GM18870 (cell line): ENCODE measurements at regions not wholly inside any gene's neighbourhood (a gene's known extent, or its start where the extent isn't known, plus 50 kb on each side); places are given as distances from the start of the nearest gene placed in this dataset.

ENCODE experiments used
- ATAC-seq: cut with Tn5 transposase; IDR thresholded peaks from one replicate; pipeline ENCODE4 v1.9.1; 2021; ENCODE audit warnings: moderate library complexity; ENCODE audit not compliant: unreplicated experiment

DNA sequence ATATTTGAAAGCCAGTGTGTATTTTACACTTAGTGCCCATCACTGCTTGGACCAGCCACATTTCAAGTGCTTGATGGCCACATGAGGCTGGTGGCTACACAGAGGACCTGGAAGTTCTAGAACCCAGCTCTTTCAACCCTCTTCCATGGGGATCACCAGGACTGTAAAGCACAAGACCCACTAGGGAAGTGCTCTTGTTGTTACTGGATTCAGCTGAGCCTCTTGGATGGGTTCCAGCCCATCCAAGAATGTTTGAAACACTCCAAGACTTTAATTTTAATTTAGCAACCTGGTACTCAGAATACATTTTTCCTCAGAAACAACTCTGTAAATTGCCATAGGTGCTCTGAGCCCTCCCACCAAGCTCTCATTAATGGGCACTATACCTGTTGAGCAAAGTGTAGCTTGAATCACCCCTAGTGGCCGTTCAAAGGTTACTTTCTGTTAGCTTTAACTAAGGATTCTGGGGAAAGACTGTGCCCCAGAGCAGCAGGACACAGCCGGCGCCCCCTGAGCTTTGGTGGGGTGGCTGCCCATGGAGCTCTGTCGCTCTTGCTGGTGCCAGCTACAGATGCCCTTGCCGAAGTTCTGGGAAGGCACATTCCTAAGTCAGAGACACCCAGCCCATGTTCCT is 212.4 kb downstream of the HSD17B3 start:
- ATAC-seq: no peak

DNA sequence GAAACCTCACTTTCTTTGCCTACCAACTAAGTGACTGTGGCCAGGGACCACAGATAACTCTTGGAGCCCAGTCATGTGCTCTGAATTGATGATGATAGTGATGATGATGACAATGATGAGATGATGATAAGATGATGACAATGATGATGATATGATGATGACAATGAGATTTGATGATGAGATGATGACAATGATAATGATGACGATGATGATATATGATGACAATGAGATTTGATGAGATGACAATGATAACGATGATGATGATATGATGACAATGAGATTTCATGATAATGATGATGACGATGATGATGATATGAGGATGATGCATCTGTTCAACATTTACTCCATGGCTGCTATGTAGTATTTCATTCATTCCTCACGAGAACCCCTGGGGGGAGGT is 213.0 kb downstream of the ERCC6L2 start:
- ATAC-seq: no peak

DNA sequence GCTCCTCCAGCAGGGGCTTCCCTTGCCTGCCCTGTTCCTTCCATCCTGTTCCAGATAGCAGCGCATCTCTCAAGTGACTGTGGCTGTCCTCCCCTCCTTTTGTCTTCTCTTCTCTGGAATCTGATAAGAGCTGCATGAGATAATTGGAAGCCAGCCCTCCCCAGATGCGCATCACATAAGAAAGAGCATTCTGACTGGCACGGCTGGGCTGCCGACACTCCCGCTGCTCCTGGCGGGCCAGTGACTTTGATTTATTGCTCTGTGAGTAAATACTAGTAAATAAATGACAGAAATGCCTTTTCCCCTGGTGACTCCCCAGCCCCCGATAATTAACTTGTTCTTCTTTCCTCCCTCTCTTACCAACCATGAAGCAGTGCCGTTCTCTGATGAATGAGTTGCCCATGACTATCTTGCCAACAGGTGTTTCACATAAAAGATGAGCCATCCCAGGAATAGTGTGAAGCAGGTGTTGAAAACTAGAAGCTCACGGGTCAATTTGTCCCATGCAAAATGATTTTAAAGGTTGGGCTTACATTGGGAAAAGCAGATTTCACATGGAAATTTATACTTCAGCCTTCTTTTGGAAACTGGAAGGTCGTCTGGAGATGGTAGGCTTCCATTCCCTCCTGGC is 212.3 kb downstream of the ERCC6L2 start:
- ATAC-seq: no peak

DNA sequence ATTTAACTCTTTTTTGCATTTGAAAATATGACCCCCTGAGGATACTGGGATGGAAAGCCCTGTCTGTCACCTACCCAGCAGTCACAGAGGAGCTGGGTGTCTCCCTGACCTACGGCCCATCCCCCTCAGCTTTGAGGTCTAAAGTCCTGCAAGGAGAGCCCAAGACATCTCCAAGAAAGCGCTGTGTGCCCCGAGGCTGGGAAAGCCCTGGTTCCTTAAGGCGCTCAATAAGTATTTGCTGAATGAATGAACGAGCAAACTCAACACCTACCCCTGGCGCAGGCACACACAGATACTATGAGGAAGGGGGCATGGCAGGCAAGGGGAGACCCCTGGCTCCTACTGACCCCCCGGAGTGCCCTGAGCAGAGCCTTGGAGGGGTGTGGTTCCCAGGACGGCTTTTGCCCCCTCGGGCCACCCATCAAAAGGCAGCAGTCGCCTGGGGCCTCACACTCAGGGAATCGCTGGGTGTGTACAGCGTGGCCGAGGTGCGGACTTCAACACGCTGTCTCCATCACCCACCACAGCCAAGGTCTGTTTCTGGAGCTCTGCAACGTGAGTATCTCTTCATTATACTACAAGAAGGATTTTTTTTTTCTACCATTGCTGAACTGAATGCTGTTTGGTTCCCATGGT is 211.6 kb downstream of the ERCC6L2 start:
- no peak for ATAC-seq

DNA sequence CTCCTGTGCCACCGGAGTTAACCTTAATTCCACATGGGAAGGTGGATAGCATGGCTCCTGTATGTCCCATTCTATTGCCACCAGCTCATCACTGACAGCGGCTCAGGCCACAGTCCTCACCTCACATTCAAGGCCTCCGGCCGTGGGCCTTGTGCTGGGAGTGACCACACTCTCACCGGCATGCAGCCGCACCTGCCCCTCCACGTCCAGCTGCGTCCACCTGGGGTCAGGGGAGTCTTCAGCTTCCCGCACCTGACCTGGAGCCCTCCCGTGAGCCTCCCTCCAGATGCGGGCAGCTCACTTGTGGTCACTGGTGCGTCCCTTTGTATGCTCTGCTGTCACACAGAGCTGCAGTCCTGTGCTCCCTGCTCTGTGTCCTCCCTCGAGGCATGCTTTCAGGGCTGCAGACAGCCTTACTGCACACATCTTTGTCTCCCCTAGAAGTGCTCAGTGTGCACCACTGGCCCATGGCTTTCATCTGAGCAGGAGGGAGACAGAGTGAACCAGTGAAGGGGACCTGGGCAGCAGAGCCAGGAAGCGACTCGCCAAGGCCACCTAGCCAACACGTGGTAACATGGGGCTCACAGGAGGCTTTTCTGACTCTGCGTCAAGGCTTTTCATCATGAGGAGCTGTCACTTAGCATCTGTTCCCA is 210.1 kb downstream of the ERCC6L2 start:
- no peak for ATAC-seq

DNA sequence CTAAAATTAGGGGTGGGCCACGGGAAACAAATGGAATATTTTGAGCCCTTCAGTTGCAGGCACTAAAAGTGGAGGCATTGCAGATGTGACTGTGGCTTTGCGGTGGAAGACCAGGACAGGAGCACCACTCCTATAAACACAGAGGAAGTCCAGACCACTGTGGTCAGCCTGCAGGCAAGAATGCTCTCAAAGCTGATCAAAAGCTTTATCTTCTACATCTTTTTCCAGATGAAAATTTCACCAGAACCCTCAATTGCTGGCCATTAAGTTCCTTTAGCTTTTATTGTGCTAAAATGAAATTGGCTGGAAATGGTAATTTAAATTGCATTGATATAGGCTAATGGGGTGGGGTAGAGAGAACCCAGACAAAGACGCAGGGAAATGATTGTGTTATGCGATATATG is 208.8 kb downstream of the ERCC6L2 start:
- ATAC-seq: no peak

DNA sequence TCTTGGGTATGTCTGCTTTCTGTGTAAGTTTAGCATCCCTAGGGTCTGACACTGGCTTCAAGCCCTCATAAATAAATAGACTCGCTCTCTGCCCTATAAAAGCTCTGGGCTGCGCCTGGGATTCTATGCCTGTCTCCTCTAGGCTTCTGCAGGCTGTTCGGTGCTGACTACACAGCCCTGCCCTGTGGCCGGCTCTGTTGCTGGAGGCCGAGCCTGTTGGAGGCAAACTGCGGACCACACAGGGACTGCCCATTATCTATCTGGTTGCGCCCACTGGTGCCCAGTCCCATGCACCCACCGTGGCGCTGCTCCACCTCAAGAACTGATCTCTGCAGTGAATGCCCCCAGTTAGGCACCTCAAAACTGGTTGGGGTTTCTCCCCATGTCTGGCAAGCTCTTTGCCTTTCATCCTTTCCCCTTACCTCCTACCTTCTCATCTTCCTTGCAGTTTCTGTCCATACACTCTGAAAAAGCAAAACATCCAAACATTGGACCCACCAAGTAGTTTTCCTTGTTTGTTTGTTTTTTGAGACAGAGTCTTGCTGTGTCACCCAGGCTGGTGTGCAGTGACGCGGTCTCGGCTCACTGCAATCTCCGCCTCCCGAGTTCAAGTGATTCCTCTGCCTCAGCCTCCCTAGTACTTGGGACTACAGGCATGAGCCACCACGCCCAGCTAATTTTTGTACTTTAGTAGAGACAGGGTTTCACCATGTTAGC is 207.2 kb downstream of the ERCC6L2 start:
- ATAC-seq: no peak

DNA sequence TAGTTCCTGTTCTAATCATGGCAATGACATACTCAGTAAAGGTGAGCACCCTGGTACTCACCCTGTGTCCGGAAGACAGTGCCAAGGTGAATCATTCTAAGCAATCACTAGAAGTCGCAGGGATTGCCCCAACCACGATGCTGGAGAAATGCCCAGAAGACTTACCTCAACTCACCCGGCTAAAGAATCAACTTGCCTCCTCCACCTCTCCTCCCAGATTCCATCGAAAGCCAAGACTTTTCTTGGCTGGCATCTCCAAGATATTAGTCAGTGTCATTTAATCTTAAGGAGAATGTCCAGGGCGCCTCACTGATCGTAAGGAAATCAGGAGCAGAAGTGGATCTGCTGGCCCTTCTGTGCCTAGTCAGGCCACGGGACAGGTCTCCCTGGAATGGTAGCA is 204.9 kb downstream of the ERCC6L2 start:
- no peak for ATAC-seq

DNA sequence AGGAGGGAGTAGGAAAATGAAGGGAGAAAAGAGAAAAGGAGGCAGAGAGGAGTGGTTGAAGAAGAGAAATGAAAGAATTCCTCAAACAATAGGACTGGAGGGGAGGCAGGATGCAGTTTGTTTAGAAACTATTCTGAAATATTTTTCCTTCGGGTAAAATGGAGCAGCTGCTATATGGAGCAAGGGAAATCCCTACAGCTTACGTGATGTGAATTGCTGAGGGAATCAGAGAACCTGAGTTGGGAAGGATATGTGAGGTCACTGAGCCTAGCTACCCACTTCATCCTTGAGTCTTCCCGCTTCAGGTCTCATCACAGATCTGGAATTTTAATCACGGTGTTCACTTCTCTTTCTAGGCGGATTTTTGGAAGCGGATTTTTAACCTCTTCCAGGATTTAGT is 204.3 kb downstream of the ERCC6L2 start:
- no peak for ATAC-seq

DNA sequence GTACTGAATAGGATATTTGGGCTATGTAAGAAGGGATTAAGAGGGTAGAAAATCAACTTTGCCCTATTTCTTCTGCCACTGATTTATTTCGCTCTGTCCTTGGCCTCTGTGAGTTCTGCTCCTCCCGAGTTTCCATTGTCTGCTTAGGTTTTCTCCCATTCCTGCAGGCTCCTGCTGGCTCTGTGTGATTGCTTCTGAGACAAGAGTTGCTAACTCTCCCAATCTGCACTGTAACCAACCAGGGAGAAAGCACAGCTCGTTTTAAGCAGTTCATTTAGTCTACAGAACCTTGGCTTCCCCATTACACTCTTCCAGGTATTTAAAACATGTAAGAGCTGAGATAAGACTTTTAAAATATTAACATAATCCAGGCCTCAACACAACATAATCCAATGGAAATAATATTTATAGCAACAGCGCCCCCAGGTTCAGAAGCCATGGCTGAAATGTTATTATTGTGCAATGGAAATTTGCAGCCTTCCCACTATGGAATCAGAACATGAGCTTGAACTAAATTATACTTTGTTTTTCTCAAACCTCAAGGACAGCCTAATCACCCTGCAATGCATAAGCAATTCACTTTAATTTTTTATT is 203.5 kb downstream of the ERCC6L2 start:
- ATAC-seq: no peak

DNA sequence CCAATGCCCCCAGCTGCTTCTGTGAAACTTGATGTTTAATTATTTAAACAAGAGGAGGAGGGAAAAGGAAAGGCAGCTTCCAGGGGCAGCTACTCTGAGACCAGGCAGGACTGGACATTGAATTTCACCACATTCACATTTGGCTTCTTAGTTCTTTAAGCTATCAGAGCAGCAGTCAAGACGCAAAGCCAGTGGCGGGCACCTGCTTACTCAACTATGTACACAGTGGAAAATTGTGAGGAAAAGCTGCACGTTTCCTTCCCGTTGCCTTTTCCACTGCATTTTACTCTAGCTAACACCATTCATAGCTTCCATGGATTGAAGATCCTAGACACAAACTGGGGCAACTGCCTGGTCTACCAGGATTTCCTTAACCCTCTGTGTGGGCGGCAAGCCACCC is 200.3 kb downstream of the ERCC6L2 start:
- no peak for ATAC-seq

DNA sequence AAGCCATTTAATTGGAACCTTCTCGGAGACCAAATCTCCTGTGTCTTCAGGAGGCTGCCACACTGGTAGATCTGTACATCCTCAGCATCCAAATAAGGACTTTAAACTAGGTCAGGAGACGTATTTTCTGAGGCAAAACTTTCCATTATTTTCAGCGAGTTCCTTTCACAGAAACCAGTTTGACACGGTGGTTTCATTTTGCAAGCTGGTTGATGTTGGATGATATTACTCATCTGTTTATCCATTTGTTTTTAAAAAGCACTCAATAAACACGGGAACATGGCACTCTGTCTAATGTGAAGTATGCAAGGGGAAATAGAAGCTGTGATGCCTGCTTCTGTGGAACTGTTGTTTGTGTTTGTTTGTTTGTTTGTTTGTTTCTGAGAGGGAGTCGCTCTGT is 199.6 kb downstream of the ERCC6L2 start:
- no peak for ATAC-seq

DNA sequence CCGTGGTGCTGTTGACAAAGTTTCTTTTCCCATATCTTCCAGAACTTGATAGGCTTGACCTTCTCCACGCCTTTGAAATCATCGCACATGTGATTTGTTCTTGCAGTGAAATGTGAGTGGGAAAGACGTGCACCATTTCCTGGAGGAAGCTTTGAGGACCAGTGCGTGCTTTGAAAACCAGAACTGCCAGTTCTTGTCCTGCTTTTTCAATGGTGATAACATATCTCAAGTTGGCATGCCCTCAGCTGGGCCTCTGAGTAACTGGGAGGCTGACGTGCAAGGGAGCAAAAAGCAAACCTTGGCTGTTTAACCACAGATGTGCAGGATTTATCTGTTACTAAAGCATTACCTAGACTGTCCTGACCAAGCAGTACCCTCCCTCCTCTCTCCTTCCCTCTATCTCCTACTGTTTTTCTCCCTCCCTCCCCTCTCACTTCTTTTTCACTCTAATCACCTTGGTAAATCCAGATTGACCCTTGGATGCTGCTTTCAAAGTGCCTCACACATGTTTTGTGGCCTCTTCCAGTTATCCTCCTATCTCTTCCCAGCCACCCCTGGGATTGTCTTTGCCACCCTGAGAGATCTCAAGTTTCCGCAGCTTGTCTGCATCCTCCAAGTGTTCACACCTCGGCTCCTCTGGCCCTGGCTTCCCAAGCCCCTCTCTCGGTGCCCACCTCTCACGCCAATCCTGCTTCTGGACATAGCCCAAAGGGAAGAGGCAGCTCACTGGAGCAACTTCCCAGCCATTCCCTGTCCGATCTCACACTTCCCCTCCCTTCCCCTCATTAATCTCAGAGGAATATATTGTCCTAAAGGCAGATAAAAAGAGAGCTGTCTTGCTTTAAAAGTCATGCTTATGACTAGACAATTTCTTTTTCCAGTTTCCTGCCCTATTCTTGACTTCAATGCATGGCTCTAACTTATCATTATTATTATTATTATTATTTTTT is 198.3 kb downstream of the ERCC6L2 start:
- no peak for ATAC-seq

DNA sequence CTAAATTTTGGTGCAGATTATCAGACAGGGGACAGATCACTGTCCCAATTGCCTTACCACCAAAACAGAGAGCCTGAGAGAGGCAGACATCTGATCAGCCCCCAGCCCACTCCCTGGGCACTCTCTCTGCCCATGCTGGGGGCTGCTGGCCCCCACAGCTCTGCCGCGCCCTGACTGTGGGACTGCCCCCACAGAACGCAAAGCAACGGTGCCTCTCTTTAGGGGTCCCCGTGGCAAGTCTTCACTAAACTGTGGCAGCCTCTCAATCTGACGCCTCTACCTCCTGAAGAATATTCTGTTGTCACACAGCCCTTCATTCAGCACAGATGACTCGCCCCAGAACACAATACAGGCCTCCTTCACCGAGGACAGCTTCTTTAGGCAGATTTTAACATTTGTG is 197.4 kb downstream of the ERCC6L2 start:
- ATAC-seq: no peak

DNA sequence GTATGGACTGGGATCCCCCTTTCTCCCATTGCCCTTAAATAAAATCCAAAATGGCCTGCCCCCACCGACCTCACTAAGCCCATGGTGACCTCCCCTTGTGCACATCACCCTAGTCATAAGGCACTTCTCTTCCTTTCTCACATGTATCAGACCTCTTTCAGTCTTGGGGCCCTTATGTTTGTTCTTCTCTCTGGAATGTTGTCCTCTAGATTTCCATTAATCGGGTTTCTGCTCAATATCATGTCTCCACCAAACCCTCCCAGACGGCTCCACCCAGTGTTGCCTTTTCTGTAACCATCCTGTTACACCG is 196.3 kb downstream of the ERCC6L2 start:
- no peak for ATAC-seq

DNA sequence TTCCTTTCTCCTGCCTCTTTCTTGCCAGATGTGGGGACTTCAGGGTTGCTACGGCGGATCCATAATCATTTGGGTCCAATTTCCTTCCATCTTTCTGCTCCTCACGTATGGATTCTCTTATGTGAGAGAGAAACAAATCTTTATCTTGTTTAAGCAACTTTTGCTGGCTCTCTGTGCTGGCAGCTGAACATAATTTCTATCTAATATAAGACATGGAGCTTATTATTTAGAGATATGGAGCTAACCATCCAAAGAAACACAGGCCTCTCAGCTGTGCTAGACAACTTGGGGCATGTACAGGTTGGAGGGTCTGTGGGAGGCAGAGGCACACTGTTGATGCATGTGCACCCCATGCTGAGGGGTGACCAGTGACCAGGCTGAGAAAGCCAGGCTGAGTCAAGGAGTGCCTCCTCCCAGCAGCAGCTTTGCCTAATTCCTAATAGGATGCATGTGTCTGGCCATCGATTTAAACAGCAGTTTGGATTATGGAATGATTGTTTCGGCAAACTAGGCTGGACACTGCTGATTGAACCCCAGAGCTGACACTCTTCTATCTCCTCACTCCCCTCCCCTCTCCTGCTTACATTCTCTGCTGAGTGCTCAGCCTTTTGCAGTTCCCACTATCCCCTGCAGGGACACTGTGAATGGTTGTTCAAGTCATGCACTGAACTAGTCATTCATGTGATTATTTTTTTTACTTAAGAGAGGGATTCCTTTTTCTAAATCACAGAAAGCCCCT is 195.8 kb downstream of the ERCC6L2 start:
- ATAC-seq: no peak

DNA sequence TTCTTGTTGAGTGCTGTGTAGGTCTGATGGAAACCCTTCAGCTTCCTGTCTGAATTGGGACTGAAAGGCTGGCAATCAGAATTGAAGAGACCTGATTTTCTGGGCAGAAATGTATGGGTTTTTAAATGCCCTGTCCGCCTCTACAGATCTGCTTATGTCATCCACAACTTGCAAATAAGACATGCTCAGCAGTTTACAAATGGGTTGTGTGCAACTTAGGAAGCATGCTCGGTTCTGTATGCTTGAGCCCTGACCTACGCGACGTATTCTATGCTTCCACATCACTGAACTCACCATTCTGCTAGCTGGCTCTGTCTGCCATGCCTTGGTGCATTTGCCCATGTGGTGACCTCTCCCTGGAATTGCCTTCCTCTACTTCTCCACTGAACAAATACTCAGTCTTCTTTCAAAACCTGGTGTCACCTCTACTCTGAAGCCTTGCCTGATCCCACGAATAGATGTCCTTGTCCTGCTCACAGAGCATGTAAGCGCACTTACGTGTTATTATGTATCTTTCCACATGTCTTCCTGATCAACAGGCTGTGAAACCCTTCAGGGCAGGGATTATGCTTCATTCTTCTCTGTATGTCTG is 194.2 kb downstream of the ERCC6L2 start:
- ATAC-seq: no peak

DNA sequence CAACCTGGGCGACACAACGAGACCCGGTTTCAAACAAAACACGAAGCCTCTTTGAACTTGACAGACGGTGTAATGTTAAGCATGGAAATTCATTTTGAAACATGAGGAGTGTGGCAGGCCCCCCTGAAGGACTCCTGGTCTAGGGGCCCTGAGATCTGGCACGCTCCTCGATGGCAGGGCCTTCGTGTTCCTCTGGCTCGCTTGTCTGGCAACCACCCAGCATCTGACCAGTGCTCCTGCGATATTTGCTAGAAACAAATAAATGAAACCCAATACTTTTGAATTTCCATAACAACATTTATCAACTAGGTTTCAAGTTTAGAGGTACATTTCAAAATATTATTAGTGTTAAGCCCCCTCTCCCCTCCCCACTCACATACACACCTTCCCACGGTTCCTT is 193.0 kb downstream of the ERCC6L2 start:
- no peak for ATAC-seq

DNA sequence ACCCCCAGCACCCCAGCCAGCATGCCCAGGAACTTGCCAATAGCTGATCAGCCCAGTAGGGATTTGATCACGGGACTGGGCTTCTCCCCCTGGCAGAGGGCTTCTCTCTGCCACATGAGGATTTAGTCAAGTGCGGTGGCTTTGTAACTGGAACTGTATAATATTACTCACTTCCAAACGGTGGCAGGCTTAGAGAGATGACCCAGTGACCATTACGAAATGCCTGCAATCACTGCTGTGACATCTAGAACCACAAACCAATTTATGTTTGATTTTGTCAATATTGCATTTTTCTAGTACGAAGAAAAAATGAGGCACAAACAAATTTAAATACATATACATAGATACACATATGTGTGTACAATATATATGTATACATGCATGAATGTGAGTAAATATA is 192.1 kb downstream of the ERCC6L2 start:
- no peak for ATAC-seq
